Putamen (tissue), 1 donor: ENCODE measurements at regions not wholly inside any gene's neighbourhood (a gene's known extent, or its start where the extent isn't known, plus 50 kb on each side); places are given as distances from the start of the nearest gene placed in this dataset.
A peak's percentile ranks its signal among the peaks of the same experiment; 100 is the strongest.

Experiments
- DNase-seq: peaks from one replicate; pipeline ENCODE4 v3.0.0-alpha.2; 2016; ENCODE audit warnings: low spot score

DNA sequence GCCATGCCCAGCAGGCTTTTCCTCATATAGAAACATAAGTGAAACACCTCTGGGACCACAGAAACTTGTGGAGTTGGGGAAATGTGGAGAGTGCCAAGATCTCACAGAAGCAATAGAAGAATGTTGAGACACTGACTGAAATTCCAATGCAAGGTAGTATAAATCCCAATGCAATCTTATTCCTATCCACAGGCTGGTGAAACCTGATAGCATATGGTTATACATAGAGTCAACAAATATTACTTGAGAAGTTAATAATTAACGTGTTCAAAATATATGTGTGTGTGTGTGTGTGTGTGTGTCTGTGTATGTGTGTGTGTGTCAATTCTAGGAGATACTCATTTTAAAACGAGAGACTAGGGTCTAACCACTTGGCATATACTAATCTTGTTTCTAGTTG is 776.8 kb upstream of the ACVR2A start:
- DNase-seq, result no peak

DNA sequence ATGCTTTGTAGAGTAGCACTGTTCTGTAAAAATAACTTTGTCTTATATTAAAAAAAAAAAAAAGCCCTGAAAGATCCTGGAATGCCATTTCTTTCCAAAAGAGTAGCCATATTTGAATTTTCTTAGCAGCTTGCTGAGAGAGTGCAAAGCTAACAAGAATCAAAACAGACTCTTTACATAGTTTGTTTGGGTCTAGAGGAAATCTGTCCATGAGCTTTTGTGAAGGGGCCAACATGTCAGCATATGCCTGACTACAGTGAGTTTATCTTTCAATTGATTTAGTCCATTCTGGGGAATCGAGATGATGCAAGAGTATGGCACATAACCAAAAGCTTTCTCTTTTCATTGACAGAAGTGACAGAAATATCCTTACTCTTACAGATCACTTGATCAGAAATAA is 777.7 kb upstream of the ACVR2A start:
- no peak for DNase-seq

DNA sequence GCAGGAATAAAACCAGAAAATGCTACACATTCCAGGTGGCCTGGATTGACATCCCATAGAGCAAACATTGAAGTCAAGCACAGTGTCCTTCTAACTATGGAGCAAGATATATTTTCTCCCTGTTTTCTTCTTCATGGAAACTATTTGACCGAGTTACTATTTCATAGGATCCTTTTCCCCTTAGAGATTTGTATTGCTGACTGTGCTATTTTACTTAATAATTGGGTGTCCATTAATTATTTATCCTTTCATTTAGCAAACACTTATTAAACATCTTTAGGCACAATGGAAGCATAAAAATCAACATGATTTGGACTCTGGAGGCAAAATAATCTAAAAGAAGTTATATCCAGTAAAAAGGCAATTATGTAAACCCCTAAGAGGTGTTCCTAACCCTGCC is 782.8 kb upstream of the ACVR2A start:
- no peak for DNase-seq

DNA sequence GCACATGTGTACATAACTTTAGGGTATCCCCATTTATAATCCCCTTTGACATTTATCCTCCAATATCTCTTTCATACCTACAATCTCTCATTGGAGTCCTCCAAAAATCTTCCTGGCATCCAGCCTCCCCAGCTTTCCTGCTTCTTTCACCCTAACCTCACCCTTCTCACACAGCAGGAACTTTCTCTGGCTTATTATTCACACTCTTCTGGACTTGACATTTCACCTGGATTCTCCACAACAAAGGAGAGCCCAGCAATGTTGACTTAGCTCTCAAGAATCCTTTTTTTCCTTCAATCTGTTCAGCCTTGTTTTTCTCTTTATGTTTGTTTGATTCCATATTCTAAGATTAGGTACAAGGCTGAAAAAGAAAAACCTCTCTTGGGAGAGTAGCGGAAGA is 783.6 kb upstream of the ACVR2A start:
- DNase-seq, result no peak

DNA sequence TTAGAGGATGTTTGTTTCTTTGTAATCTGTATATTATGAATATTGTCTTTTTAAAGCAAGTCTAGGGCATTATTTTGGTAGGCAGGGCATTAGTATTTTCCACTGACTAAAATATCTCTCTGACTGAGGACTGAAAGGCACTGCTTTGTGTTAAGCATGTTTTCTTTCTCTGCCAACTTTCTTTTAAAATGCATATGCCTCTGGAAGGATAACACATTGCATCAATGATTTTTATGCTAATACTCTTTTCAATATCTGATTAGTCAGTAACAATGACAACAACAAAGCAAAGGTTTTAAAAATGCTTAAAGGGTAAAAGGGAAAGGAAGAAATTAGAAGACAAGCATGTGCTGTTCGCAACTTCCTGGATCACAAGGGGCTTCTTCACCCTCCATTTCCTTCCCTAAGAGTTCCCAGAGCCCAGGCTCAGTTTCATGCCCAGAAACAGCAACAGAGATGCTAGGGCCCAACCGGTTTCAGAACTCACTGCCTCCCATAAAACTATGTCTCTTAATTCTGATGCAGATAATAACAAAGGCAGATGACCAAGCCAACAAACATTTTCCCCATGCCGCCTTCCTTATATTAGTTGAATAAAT is 786.8 kb upstream of the ACVR2A start:
- no peak for DNase-seq

DNA sequence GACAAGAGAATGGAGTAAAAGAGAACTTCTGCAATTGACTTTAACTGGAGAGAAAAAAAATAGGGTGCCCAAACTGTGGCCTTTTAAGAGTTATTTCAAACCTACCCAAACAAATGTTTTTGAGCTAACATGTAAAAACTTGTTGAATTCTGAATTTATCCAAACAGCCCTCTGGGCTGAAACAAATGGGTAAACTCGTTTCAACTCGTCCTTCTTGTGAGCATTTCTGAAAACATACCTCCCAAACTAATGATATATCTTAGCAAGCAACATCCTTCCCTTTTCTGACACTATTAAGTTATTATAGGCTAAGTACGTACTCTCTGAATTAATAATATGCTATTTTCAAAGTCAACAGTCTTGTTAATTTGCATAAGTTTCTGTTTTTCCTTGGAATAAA is 793.0 kb upstream of the ACVR2A start:
- DNase-seq, result no peak

DNA sequence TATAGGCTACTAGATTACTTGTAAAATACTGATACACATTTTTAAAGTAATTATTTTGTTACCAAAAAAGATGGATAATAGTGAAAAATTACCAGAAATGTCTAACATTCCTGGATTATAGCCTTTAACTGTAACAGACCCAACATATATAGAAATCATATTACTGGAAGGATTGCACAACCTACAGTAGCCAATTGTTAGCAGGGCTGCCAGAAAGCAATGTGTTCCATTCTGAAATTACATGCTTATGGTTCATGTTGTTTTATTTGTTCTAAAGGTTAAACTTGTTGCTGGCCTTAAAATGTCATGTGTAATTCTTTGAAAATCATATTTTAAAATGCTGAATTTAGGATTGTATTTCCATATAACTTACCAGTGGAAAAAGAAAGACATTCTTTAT is 793.6 kb upstream of the ACVR2A start:
- no peak for DNase-seq

DNA sequence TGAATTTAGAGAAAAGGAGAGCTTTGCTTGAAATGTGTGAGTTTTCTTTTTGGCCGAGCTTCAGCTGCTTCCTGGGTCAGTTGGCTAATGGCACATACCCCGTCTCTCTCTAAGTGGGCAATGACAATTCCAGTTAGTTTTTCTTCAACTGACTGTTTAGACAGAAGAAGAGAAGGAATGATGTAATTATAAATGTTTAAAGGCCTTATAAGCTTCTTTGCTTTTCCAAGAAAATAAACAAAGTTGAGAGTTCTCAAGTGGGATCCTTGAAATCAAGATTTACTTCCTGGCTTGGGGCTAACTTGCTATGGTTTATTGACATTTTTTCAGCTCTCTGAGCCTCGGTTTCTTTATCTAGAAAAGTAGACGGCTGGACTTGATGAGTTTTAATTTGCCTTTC is 794.9 kb upstream of the ACVR2A start:
- DNase-seq, result no peak

DNA sequence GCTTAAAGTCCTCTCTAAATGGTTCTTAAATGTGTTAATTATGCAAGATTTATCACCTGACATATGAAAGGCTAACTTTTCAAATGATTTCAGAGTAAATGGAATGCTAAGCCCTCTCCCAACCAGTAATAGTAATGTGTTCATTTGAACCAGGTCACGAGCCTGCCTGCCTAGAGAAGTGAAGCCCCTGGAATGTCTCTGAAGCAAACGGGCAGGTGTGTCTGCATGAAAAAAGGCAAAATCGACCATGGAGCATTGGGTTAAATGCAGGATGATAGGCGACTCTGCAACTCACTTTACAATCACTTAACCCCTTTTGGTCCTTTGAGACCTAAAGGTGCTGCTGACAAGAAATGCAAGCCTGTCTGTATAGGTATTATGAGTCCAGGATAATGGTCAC is 798.4 kb upstream of the ACVR2A start:
- no peak for DNase-seq

DNA sequence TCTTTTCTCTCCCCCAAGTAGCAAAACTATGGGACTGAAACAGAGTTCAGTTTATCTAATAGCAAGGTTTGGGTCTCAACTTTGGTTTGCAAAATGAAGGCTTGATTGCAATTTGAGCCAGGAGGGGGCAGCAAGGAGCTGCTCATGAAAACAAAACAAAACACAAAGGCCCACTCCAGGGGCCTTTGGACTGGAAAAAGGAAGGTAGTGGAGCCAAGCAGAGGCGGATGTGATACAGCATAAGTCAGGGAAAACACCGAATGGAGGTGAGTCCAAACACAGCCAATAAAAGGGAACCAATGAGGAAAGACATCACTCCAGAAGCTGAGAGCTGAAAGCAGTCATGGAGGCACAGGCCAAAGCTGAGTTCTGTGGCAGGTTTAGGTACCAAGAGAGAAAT is 799.7 kb upstream of the ACVR2A start:
- peak; percentile 14 for DNase-seq

DNA sequence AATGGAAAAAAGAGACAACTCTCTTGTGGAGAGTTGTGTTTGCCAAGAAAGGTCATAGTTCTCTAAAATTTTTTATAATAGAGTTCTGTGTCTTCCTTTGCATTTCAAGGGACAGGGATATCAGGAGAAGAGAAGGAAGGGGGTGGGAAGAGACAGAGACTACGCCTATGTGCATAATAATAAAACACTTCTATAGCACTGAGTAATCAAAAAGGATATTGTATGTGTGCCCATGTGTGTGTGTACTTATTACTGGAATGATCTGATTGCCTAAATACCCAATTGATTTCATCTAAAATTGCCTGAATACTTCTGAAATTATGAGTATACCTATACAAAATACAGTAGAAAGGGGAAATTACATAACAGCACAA is 803.7 kb upstream of the ACVR2A start:
- no peak for DNase-seq

DNA sequence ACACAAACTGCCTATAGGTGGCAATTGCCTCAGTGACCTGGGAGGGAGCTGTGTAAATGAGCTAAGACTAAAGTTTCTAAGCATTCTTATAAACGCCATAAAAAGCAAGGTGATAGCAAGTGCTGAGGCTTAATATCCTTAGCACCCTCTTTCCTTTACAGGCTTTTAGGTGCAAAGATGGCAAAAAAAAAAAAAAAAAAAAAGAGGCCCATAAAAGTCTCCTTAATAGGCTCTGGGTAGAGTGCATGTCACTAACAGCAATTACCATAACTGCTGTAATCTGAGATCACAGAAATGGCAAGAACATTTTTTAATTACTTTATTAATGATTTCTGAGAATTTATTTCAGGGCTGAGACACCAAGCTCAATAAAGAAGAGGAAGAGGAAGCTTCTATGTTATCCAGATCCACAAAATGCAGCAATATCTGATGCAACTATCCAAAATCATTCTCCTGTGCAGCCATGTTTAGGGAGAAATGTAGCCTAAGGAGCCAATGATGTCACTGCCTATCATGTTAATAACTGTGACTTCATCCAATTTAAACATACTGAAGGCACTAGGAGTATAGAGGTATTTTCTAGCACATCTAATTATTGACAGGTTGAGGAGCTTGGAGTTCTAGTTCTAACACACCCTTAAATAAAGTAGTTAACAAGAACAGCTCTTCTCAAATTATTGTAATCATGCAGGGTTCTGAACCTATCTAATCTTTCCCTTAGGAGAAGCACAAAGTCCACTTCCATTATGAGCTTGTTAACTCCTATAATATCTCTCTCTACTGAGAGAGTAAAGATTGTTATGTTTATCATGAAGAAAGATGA is 804.3 kb upstream of the ACVR2A start:
- no peak for DNase-seq

DNA sequence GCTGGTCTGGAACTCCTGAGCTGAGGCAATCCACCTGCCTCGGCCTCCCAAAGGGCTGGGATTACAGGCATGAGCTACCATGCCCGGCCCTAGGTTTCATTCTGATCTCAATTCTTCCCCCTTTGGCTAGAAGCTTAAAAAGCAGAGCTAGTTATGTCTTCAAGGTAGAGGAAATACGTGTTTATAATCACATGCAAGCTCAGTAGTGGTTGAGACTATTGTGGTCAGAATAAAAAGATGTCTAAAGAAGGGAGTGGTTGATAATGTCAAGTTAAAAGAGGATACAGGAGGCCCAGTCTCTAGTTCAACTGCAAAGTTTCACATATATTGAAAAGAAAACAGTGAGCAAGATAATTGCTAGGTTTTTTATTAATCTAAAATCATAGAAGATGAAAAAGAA is 807.8 kb upstream of the ACVR2A start:
- no peak for DNase-seq

DNA sequence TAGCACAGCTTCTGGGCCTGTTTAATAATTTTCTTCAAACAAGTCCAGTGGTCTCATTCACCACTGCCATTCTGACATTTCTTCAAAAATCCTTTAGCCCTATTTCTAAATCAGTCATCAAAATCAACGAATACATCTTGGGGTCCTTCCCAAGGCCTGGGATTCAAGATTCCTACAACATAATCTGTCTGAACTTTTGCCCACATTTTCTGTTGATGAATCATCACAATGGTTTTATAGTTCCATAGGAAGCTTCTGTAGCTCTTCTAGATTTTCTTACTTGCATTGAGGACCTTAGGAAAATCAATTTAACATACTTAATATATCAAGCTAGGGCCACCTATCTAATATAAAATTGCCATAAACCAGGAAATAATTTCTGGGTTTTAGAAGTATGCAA is 811.8 kb upstream of the ACVR2A start:
- DNase-seq, result no peak

DNA sequence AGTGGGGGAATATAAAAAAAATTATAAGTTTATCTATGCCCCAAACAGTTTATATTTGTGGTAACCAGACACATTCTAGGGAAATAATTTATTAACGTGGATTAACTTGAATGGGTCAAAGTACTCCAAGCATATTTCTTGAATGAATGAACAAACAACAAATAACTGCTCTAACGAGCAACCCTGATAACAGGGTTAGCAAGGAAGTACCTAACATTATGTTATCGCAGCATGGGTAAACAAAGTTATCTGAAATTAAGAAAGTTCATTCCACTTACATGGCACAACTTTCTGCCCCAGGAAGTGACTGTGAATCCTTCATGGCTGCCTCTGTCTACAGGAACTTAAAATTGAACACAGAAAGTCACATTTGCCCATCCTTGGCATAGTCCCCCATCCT is 812.9 kb upstream of the ACVR2A start:
- DNase-seq, result no peak

DNA sequence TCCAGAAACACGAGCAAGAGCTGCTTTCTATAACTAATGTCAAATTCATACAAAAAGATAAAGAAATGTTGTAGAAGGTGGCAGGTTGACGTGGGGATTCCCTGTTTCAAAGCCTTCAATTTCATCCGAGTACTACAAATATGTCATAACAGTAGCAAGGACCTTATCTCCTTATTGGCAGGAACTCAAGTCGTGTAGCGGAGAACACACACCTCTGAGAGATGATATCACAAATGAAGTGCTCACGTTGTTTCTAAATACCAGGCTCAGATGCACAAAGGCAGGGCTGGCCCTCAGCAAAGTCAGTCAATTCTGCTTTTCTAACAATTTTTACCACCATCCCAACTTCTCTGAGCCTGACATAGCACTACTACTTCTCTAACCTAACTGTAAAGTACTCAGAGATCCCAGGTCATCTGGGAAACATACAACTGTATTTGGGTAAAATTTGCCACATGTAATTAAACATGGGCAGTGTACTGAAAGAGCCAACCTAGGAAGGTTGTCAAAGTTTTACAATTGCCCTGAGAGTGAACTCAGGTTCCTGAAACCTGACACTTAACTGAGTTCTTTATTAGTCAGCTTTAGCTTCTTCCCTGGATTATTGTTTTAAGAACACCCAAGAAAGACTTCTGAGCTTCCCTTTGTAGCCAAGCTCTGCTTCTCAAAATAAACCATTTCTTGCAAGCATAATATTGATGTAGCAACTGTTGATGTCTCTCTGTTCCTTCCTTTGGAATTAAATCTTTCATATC is 813.7 kb upstream of the ACVR2A start:
- no peak for DNase-seq

DNA sequence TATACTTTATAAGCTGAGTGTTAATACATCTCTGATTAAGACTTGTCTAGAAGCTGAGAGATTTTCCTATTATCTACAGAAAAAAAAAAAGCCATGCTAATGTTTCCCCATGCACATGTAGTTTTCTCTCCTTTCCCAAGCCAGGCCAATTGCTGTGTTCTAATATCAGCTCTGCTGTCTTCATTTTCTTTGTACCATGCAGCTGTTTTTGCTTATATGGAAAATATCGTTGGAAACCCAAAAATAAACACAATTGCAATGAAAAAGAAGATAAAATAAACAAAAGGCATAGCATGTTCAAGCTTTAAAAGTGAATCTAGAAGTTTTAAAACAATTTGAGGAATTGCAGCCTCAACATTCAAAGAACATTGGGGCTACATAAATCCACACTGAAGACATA is 817.4 kb upstream of the ACVR2A start:
- DNase-seq, result no peak

DNA sequence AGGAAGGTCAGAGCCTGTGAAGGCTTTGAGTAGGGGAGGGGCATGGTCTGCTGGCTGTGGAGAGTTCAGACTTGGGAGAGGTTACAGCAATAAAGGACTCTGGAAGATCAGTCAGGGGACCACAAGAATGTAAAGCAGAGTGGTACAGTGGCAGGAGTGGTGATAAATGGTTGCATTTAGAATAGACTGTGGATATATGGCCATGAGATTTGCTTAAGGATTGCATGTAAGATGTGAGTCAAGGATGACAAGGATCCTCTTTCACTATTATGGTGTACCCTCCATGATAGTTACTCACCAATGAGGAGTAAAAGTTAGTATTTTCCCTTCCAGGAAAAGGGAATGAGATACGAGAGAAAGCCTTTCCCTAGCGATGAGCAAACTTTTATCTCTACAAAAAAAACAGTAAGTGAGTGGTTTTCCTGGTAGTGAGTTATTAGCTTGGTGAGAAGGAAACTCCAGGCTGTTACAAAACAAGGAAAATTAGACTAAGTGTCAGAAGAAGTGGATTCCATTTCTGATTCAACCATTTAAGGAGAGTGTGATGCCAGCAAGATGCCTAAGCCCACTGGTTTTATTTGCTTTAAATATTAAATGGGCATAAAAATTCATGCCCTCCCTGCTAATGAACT is 818.0 kb upstream of the ACVR2A start:
- no peak for DNase-seq

DNA sequence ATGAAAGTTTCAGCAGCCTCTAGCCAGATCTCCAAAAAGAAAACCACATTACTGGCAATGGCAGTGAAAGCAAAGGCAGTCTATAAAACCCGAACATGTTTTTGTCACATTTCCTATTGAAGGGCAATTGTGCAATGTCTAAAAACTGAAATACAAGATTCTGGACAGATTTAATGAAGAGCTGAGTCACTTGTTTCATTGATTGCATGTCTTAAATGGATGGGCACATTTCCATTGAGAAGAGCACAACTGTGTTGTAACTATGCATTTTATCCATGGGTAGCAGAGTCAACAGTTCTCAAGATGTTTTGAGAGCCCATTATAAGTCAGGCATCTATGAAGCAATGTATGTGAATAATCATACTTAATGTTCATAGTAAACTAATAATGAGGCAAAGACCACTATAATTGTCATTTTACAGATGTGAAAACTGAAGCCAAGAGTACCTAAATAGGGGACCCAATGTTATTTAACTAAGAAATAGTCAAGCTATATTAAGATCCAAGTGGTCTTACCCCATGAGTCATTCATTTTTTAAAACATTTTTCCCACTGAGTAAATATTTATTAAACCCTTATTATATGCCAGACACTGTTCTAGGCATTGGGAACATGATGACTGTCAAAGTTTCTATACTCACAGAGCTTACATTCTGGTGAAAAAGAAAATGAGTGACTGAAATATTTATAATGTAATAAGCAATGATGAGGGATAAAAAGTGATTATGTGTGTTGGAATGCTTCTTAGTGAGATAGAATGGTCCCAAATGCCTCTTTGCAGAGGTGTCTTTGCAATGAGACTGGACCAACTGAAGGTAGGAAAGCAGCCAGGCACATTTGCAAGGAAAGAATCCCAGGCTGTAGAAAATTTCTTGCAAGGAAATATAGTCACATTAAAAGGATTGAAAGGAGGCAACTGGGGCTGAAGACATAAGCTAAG is 818.9 kb upstream of the ACVR2A start:
- DNase-seq, result no peak

DNA sequence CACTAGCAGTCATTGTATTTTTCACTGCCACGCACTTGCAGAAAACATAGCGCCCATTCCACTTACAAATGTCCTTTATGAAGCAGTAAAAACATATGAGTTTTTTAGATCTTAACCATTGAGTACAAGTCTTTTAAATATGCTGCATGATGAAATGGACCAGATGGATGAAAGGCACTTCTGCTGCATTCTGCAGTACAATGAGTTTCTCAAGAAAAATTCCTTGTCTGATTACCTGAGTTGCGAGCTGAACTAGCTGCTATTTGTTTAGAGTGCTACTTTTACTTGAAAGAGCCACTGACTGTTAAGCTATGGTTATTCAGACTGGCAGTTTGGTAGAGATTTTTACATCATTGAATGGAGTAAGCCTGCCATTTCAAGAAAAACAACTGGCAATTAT is 825.5 kb upstream of the ACVR2A start:
- no peak for DNase-seq

DNA sequence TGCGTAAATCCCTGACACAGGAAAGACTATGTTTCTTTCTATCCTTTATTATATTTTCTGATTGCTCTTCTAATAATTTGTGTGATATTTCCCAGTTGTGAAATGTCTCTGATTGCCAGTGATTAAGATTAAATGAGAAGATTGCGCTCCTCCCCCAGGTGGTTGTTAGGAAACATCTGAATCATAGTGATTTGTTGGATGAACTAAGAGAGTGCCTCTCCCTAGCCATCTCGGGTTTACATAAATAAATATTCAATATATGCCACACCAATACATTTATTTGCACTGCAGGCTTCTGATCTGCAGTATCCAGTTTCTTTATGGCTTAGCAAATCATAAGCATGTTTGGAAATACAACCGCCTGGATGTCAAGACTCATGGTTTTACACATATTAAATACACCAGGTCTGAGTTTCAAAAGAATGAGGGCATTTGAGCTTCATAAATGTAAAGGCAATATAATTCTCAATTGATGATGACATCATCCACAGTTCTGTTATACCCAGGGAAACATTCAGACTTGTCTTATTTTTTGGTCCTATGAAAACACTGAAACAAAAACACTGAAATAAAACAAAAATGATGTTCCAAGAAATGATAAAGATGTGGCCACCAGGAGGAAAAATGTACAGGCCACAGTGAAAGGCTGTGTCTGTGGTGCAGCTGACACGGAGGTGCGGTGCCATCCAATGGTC is 826.7 kb upstream of the ACVR2A start:
- no peak for DNase-seq
